OCI-LY3 (cell line): ENCODE measurements at regions not wholly inside any gene's neighbourhood (a gene's known extent, or its start where the extent isn't known, plus 50 kb on each side); places are given as distances from the start of the nearest gene placed in this dataset.

Experiments
- H2AFZ ChIP-seq: fragments of 200-600, 300-600 bp; shearing (Covaris generic); 2 replicates; pipeline ENCODE4 v1.6.0; 2014; ENCODE audit warnings: antibody characterized with exemption, low read depth, low read length
- H3K27ac ChIP-seq: fragments of 200-600, 300-600 bp; sonication (generic); 2 replicates; pipeline ENCODE4 v1.5.1; 2014; ENCODE audit warnings: mild to moderate bottlenecking, low read length, moderate library complexity, mixed read lengths
- H3K27me3 ChIP-seq: fragments of 200-600, 300-600 bp; sonication (generic); 2 replicates; pipeline ENCODE4 v1.6.1; 2014; ENCODE audit warnings: low read depth, low read length, mixed read lengths
- H3K36me3 ChIP-seq: fragments of 200-600, 300-600 bp; sonication (generic); replicated peaks from 2 replicates; pipeline ENCODE3; 2014; ENCODE audit warnings: low read depth, low read length, mixed read lengths
- H3K4me1 ChIP-seq: fragments of 300-600, 200-600 bp; sonication (generic); 2 replicates; pipeline ENCODE4 v1.6.1; 2014; ENCODE audit warnings: low read length, mixed read lengths
- H3K4me2 ChIP-seq: fragments of 200-600, 300-600 bp; sonication (generic); 2 replicates; pipeline ENCODE4 v1.6.1; 2014; ENCODE audit warnings: low read length, mixed read lengths
- H3K4me3 ChIP-seq: fragments of 300-600, 200-600 bp; sonication (generic); 2 replicates; pipeline ENCODE4 v1.5.1; 2014; ENCODE audit warnings: antibody characterized with exemption, mild to moderate bottlenecking, low read length, moderate library complexity
- H3K79me2 ChIP-seq: fragments of 300-600, 200-600 bp; shearing (Covaris generic); 2 replicates; pipeline ENCODE4 v1.6.1; 2014; ENCODE audit warnings: mild to moderate bottlenecking, low read length, mixed read lengths
- H3K9ac ChIP-seq: fragments of 300-600, 200-600 bp; shearing (Covaris generic); 2 replicates; pipeline ENCODE4 v1.6.0; 2014; ENCODE audit warnings: mild to moderate bottlenecking, low read length, moderate library complexity
- H3K9me3 ChIP-seq: fragments of 200-600, 300-600 bp; shearing (Covaris generic); 2 replicates; pipeline ENCODE4 v1.6.1; 2014; ENCODE audit warnings: low read length, mixed read lengths; ENCODE audit not compliant: insufficient read depth
- H4K20me1 ChIP-seq: fragments of 200-600, 300-600 bp; sonication (generic); 2 replicates; pipeline ENCODE4 v1.6.1; 2016; ENCODE audit warnings: low read length, mixed read lengths; ENCODE audit not compliant: insufficient read depth
- EZH2phosphoT487 ChIP-seq: fragments of 200-600 bp; shearing (Covaris generic); IDR thresholded peaks from 2 replicates; pipeline ENCODE4 v1.6.1; 2018; ENCODE audit warnings: antibody characterized with exemption, mixed run types, low read depth
- TF ChIP-seq, protein P1 (sequence below): fragments of 200-600, 300-600 bp; sonication (generic); IDR thresholded peaks from 2 replicates; pipeline ENCODE4 v1.5.1; 2014; ENCODE audit warnings: antibody characterized with exemption, low read length, low read depth

DNA sequence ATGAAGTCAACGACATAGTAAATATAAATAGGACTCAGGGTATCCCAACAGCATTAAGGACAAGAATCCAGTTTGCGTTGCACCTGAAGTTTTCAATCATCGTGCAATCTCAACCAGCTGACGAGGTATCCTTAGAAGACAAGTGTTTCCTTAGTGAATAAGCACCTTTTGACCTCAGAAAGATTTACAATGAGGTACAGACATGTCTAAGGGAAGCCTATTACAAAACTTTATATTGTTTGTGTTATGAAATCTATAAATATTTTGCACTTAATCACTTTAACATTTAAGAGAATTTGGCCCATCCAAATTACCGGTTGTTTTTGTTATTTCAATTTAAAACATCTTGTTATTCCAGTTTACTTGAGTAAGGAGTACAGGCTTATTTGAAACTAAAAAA lies 64.9 kb upstream of the PRICKLE2 start:
- no peaks in the 10 kb centered on the region for H3K9me3 ChIP-seq
- no peak overlapping the region for H3K4me2 ChIP-seq
- no peaks in the 10 kb centered on the region for H4K20me1 ChIP-seq
- no peaks in the 10 kb centered on the region for H3K4me1 ChIP-seq
- H3K9ac ChIP-seq, result no peak overlapping the region
- no peaks in the 10 kb centered on the region for H3K27me3 ChIP-seq
- no peak overlapping the region for H3K27ac ChIP-seq
- H2AFZ ChIP-seq, result no peak overlapping the region
- no peak overlapping the region for H3K4me3 ChIP-seq
- no peaks in the 10 kb centered on the region for H3K79me2 ChIP-seq
- TF ChIP-seq EZH2phosphoT487, result no peak
- TF ChIP-seq, protein P1, sequence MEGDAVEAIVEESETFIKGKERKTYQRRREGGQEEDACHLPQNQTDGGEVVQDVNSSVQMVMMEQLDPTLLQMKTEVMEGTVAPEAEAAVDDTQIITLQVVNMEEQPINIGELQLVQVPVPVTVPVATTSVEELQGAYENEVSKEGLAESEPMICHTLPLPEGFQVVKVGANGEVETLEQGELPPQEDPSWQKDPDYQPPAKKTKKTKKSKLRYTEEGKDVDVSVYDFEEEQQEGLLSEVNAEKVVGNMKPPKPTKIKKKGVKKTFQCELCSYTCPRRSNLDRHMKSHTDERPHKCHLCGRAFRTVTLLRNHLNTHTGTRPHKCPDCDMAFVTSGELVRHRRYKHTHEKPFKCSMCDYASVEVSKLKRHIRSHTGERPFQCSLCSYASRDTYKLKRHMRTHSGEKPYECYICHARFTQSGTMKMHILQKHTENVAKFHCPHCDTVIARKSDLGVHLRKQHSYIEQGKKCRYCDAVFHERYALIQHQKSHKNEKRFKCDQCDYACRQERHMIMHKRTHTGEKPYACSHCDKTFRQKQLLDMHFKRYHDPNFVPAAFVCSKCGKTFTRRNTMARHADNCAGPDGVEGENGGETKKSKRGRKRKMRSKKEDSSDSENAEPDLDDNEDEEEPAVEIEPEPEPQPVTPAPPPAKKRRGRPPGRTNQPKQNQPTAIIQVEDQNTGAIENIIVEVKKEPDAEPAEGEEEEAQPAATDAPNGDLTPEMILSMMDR, result no peak
- no peaks in the 10 kb centered on the region for H3K36me3 ChIP-seq

DNA sequence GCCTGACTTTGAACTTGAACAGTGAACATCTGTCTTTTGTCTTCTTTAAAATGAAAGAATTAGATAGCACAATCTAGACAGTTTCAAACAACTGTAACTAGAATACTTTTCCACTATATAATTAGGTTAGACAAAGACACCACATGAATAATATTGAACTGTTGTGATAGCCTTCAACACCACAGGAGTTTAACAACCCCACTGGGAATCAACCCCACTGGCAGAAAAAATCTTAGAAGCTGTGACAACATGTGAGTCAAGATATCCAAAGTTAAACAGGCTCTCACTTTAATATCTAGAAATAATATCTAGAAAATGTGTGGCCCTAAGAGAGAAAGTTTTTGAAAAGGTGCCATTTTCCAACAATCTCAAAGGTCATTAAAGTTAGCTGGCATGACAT lies 64.4 kb upstream of the PRICKLE2 start:
- Histone ChIP-seq H2AFZ (no peak overlapping the region), H3K4me3 (no peak overlapping the region), H3K36me3 (no peaks in the 10 kb centered on the region), H3K27me3 (no peaks in the 10 kb centered on the region), H3K4me1 (no peaks in the 10 kb centered on the region), H3K9me3 (no peaks in the 10 kb centered on the region), H3K27ac (no peak overlapping the region), H3K9ac (no peak overlapping the region), H4K20me1 (no peaks in the 10 kb centered on the region), H3K4me2 (no peak overlapping the region), H3K79me2 (no peaks in the 10 kb centered on the region)
- TF ChIP-seq EZH2phosphoT487, result no peak
- TF ChIP-seq, protein P1, result no peak

DNA sequence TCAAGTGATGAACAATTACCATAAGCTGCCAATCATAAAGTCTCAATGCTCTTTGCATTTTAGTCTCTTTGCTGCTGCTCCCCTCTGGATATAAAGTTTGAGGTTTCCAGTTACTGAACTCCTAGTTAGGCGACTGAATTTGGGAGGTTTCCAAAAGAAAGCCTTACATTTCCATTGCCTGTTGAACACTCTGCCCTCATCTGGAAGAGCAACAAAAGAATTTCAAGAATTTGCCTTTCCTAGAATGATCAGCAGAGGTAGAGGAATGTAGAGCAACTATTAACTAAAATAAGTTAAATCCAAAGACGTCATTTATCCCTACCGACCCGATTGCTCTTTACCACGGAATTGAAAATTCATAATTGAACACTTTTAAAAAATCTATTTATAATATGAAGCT lies 53.4 kb upstream of the PRICKLE2 start:
- H4K20me1 ChIP-seq, result no peaks in the 10 kb centered on the region
- no peaks in the 10 kb centered on the region for H3K79me2 ChIP-seq
- no peak overlapping the region for H2AFZ ChIP-seq
- no peaks in the 10 kb centered on the region for H3K36me3 ChIP-seq
- no peaks in the 10 kb centered on the region; the same call in 1 of the 2 replicates for H3K27me3 ChIP-seq
- H3K27ac ChIP-seq, result no peak overlapping the region
- no peak overlapping the region for H3K4me2 ChIP-seq
- no peak overlapping the region for H3K9ac ChIP-seq
- no peak for TF ChIP-seq EZH2phosphoT487
- TF ChIP-seq, protein P1, result no peak
- no peaks in the 10 kb centered on the region for H3K9me3 ChIP-seq
- H3K4me1 ChIP-seq, result no peaks in the 10 kb centered on the region
- no peak overlapping the region for H3K4me3 ChIP-seq

- H3K4me1 ChIP-seq, result no peaks in the 10 kb centered on the region
- no peaks in the 10 kb centered on the region for H4K20me1 ChIP-seq
- no peak overlapping the region for H3K27ac ChIP-seq
- no peak overlapping the region for H3K9ac ChIP-seq
- no peak overlapping the region for H3K4me3 ChIP-seq
- H3K36me3 ChIP-seq, result no peaks in the 10 kb centered on the region
- no peak overlapping the region for H2AFZ ChIP-seq
- H3K9me3 ChIP-seq, result no peaks in the 10 kb centered on the region
- no peak for TF ChIP-seq EZH2phosphoT487
- TF ChIP-seq, protein P1, result no peak
- H3K79me2 ChIP-seq, result no peaks in the 10 kb centered on the region
- H3K4me2 ChIP-seq, result no peak overlapping the region
- no peaks in the 10 kb centered on the region; the same call in 1 of the 2 replicates for H3K27me3 ChIP-seq
These were observed 50.9 kb upstream of the PRICKLE2 start for GRCh38 chr3:64276131-64276530.
